ENCODE measurements at regions not wholly inside any gene's neighbourhood (a gene's known extent, or its start where the extent isn't known, plus 50 kb on each side); places are given as distances from the start of the nearest gene placed in this dataset.

- no peak for DNase-seq
These were observed 275.1 kb upstream of the ANKRD55 start for GRCh38 chr5:56508249-56508648.

- DNase-seq, result no peak
These were observed 274.3 kb upstream of the ANKRD55 start for GRCh38 chr5:56507351-56507930.

- no peak for DNase-seq
These were observed 273.3 kb upstream of the ANKRD55 start for GRCh38 chr5:56506211-56506965.

- DNase-seq, result no peak
These were observed 270.8 kb upstream of the ANKRD55 start for GRCh38 chr5:56503929-56504328.

- DNase-seq, result no peak
These were observed 268.8 kb upstream of the ANKRD55 start for GRCh38 chr5:56501781-56502557.

- no peak for DNase-seq
These were observed 266.8 kb upstream of the ANKRD55 start for GRCh38 chr5:56499901-56500300.

- no peak for DNase-seq
These were observed 266.4 kb upstream of the ANKRD55 start for GRCh38 chr5:56499491-56499890.

- no peak for DNase-seq
These were observed 265.7 kb upstream of the ANKRD55 start for GRCh38 chr5:56498759-56499395.

- DNase-seq, result no peak
These were observed 263.5 kb upstream of the ANKRD55 start for GRCh38 chr5:56496581-56497063.

- no peak for DNase-seq
These were observed 261.2 kb upstream of the ANKRD55 start for GRCh38 chr5:56494300-56494731.

- DNase-seq, result no peak
These were observed 260.6 kb upstream of the ANKRD55 start for GRCh38 chr5:56493766-56494165.

GRCh38 chr5:56493308-56493707 is 260.2 kb upstream of the ANKRD55 start:
- DNase-seq, result no peak

- DNase-seq, result no peak
These were observed 259.7 kb upstream of the ANKRD55 start for GRCh38 chr5:56492812-56493211.

GRCh38 chr5:56490971-56491468 is 257.9 kb upstream of the ANKRD55 start:
- peak; percentile 60 for DNase-seq

- DNase-seq, result no peak
These were observed 256.1 kb upstream of the ANKRD55 start for GRCh38 chr5:56489272-56489671.

- DNase-seq, result no peak
These were observed 254.5 kb upstream of the ANKRD55 start for GRCh38 chr5:56487528-56488115.

- no peak for DNase-seq
These were observed 249.2 kb upstream of the ANKRD55 start for GRCh38 chr5:56482363-56482762.

- peak; percentile 20 for DNase-seq
These were observed 248.6 kb upstream of the ANKRD55 start for GRCh38 chr5:56481428-56482357.

- DNase-seq, result peak; percentile 14
These were observed 247.7 kb upstream of the ANKRD55 start for GRCh38 chr5:56480705-56481427.

- peak; percentile 36 for DNase-seq
These were observed 247.1 kb upstream of the ANKRD55 start for GRCh38 chr5:56480078-56480704.

Data from stimulated activated CD4-positive, alpha-beta T cell treated with anti-CD3 and anti-CD28 coated beads, Interleukin-4, amount 100 ng/mL, for 24 hours (primary cell).